Urinary bladder (tissue), 3 donors: ENCODE measurements at regions not wholly inside any gene's neighbourhood (a gene's known extent, or its start where the extent isn't known, plus 50 kb on each side); places are given as distances from the start of the nearest gene placed in this dataset.

ENCODE experiments used
- DNase-seq: peaks from one replicate; pipeline ENCODE4 v3.0.0-alpha.2; 2015; ENCODE audit errors: extremely low spot score
- H3K27ac ChIP-seq: one replicate; pipeline ENCODE4 v1.5.1; 2013; ENCODE audit warnings: low read depth, mild to moderate bottlenecking, moderate library complexity
- H3K36me3 ChIP-seq: one replicate; pipeline ENCODE4 v1.6.1; 2013; ENCODE audit warnings: mild to moderate bottlenecking, moderate library complexity; ENCODE audit not compliant: insufficient read depth
- H3K4me1 ChIP-seq: one replicate; pipeline ENCODE4 v1.6.1; 2013; ENCODE audit warnings: mild to moderate bottlenecking, moderate library complexity; ENCODE audit not compliant: insufficient read depth
- H3K4me3 ChIP-seq: one replicate; pipeline ENCODE4 v1.5.1; 2013; ENCODE audit warnings: low read depth, low read length
- WGBS: extraction: QIAGEN DNeasy Blood & Tissue Kit; methylation state at CpG from one replicate; pipeline ENCODE4 v1.1.7; 2013; 5-methylcytosine and 5-hydroxymethylcytosine counted together
- donor health status: healthy with polysubstance abuse.
- donor health status: healthy.

- no peaks in the 10 kb centered on the region for H3K4me1 ChIP-seq
- no peaks in the 10 kb centered on the region for H3K36me3 ChIP-seq
- 56% methylated on average over 3 of the region's 3 CpGs for WGBS
- H3K4me3 ChIP-seq, result no peak overlapping the region
- no peak for DNase-seq
- H3K27ac ChIP-seq, result no peak overlapping the region
These were observed 74.9 kb upstream of the CDC42BPA start for GRCh38 chr1:227392984-227393764.

- 55% methylated on average over 4 of the region's 4 CpGs for WGBS
- Histone ChIP-seq H3K4me3 (no peak overlapping the region), H3K36me3 (no peaks in the 10 kb centered on the region), H3K27ac (no peak overlapping the region), H3K4me1 (no peaks in the 10 kb centered on the region)
- DNase-seq, result peak; percentile 61
These were observed 73.6 kb upstream of the CDC42BPA start for GRCh38 chr1:227391879-227392278.

GRCh38 chr1:227391211-227391610, 72.9 kb upstream of the CDC42BPA start:
- Histone ChIP-seq H3K36me3 (no peaks in the 10 kb centered on the region), H3K4me1 (no peaks in the 10 kb centered on the region), H3K4me3 (no peak overlapping the region), H3K27ac (no peak overlapping the region)
- 92% methylated on average over 4 of the region's 4 CpGs for WGBS
- DNase-seq, result no peak

GRCh38 chr1:227390525-227390924, 72.2 kb upstream of the CDC42BPA start:
- no peak overlapping the region for H3K4me3 ChIP-seq
- no peaks in the 10 kb centered on the region for H3K36me3 ChIP-seq
- no peak overlapping the region for H3K27ac ChIP-seq
- H3K4me1 ChIP-seq, result no peaks in the 10 kb centered on the region
- DNase-seq, result no peak
- WGBS, result 89% methylated on average over 2 of the region's 2 CpGs

- no peaks in the 10 kb centered on the region for H3K4me1 ChIP-seq
- H3K27ac ChIP-seq, result no peak overlapping the region
- H3K4me3 ChIP-seq, result no peak overlapping the region
- H3K36me3 ChIP-seq, result no peaks in the 10 kb centered on the region
- DNase-seq, result no peak
- 48% methylated on average over 4 of the region's 4 CpGs for WGBS
These were observed 70.2 kb upstream of the CDC42BPA start for GRCh38 chr1:227388214-227389168.

GRCh38 chr1:227379555-227379892, 61.2 kb upstream of the CDC42BPA start:
- no peak overlapping the region for H3K4me3 ChIP-seq
- no peak overlapping the region for H3K27ac ChIP-seq
- H3K36me3 ChIP-seq, result no peaks in the 10 kb centered on the region
- DNase-seq, result no peak
- 98% methylated on average over 6 of the region's 6 CpGs for WGBS
- no peaks in the 10 kb centered on the region for H3K4me1 ChIP-seq

- Histone ChIP-seq H3K4me3 (no peak overlapping the region), H3K36me3 (no peaks in the 10 kb centered on the region), H3K27ac (no peak overlapping the region), H3K4me1 (no peaks in the 10 kb centered on the region)
- DNase-seq, result no peak
- WGBS, result 87% methylated on average over 4 of the region's 4 CpGs
These were observed 60.7 kb upstream of the CDC42BPA start for GRCh38 chr1:227378871-227379554.

- WGBS, result 71% methylated on average over 2 of the region's 2 CpGs
- Histone ChIP-seq H3K27ac (no peak overlapping the region), H3K4me3 (no peak overlapping the region), H3K36me3 (no peaks in the 10 kb centered on the region), H3K4me1 (no peaks in the 10 kb centered on the region)
- DNase-seq, result no peak
These were observed 59.9 kb upstream of the CDC42BPA start for GRCh38 chr1:227378181-227378580.

GRCh38 chr1:227374846-227375245, 56.6 kb upstream of the CDC42BPA start:
- 82% methylated on average over 1 of the region's 1 CpG for WGBS
- Histone ChIP-seq H3K4me1 (no peaks in the 10 kb centered on the region), H3K4me3 (no peak overlapping the region), H3K36me3 (no peaks in the 10 kb centered on the region), H3K27ac (no peak overlapping the region)
- DNase-seq, result no peak

- WGBS, result 86% methylated on average over 1 of the region's 1 CpG
These were observed 54.4 kb upstream of the CDC42BPA start for GRCh38 chr1:227372726-227373130.

GRCh38 chr1:227370533-227371254, 52.4 kb upstream of the CDC42BPA start:
- no peak overlapping the region for H3K4me3 ChIP-seq
- H3K27ac ChIP-seq, result no peak overlapping the region
- WGBS, result 81% methylated on average over 10 of the region's 10 CpGs
- DNase-seq, result no peak
- no peaks in the 10 kb centered on the region for H3K4me1 ChIP-seq
- H3K36me3 ChIP-seq, result no peaks in the 10 kb centered on the region

More at GRCh38 chr1:227372726-227373130, 54.4 kb upstream of the CDC42BPA start:
- H3K4me3 ChIP-seq, result no peak overlapping the region
- DNase-seq, result no peak
- no peak overlapping the region for H3K27ac ChIP-seq
- no peaks in the 10 kb centered on the region for H3K4me1 ChIP-seq
- no peaks in the 10 kb centered on the region for H3K36me3 ChIP-seq

- DNase-seq, result no peak
- WGBS, result 70% methylated on average over 6 of the region's 6 CpGs
These were observed 50.9 kb upstream of the CDC42BPA start for GRCh38 chr1:227369102-227369760.

More at GRCh38 chr1:227369102-227369760, 50.9 kb upstream of the CDC42BPA start:
- Histone ChIP-seq H3K4me1 (no peaks in the 10 kb centered on the region), H3K36me3 (no peaks in the 10 kb centered on the region), H3K27ac (no peak overlapping the region), H3K4me3 (no peak overlapping the region)
